Spleen (tissue), 11 donors: ENCODE measurements at regions not wholly inside any gene's neighbourhood (a gene's known extent, or its start where the extent isn't known, plus 50 kb on each side); places are given as distances from the start of the nearest gene placed in this dataset.
"Not testable (repeated sequence)": the region's sequence is repeated elsewhere in the genome, so short reads cannot be mapped to it uniquely, and the experiment has no call there.

Source experiments
- DNase-seq: peaks from one replicate; pipeline ENCODE4 v3.0.0-alpha.2; 2020
- H3K27ac ChIP-seq, 8 donors: fragments of 200-600 bp; sonication (generic) in 7 of 8; 1 replicate in 4 of 8; 2 replicates in 4 of 8; pipeline versions ENCODE4 v1.5.0 to v1.8.0; 2016 to 2021; ENCODE audit warnings: inconsistent platforms in 4 of 8, mild to moderate bottlenecking in 4 of 8, moderate library complexity in 1 of 8
- H3K27me3 ChIP-seq, 7 donors: fragments of 200-600 bp; sonication (generic) in 6 of 7; replicated peaks in 1 of 7; 1 replicate in 4 of 7; 2 replicates in 3 of 7; pipeline versions ENCODE4 v1.5.0 to v1.8.0; 2016 to 2021; ENCODE audit warnings: inconsistent platforms in 3 of 7, mild to moderate bottlenecking in 1 of 7
- H3K36me3 ChIP-seq, 6 donors: fragments of 200-600 bp; sonication (generic) in 5 of 6; 1 replicate in 4 of 6; 2 replicates in 2 of 6; pipeline versions ENCODE4 v1.5.0 to v1.8.0; 2016 to 2021; ENCODE audit warnings: inconsistent platforms in 2 of 6
- H3K4me1 ChIP-seq, 6 donors: fragments of 200-600 bp; sonication (generic) in 5 of 6; 1 replicate in 3 of 6; 2 replicates in 3 of 6; pipeline versions ENCODE4 v1.5.0 to v1.8.0; 2016 to 2021; ENCODE audit warnings: inconsistent platforms in 3 of 6
- H3K4me3 ChIP-seq, 8 donors: fragments of 200-600 bp; sonication (generic) in 7 of 8; 1 replicate in 4 of 8; 2 replicates in 4 of 8; pipeline versions ENCODE4 v1.5.0 to v1.8.0; 2016 to 2021; ENCODE audit warnings: inconsistent platforms in 4 of 8, mild to moderate bottlenecking in 4 of 8, moderate library complexity in 2 of 8
- H3K9me3 ChIP-seq, 8 donors: fragments of 200-600 bp; sonication (generic) in 7 of 8; 1 replicate in 4 of 8; 2 replicates in 4 of 8; pipeline versions ENCODE4 v1.5.0 to v1.8.0; 2016 to 2021; ENCODE audit warnings: inconsistent platforms in 4 of 8
- WGBS, 5 donors: extraction: QIAGEN DNeasy Blood & Tissue Kit in 3 of 5; methylation state at CpG; one replicate each; pipeline versions ENCODE4 v1.1.5 to v1.1.7; 2013 to 2018; 5-methylcytosine and 5-hydroxymethylcytosine counted together
- intact Hi-C: fragments of 100-400 bp; cut with DNase I; formaldehyde crosslinking; loops from one replicate; pipeline ENCODE4 v1.15.0; 2023; ENCODE audit warnings: low total_unique reads
- donor health status: healthy with polysubstance abuse.
- donor health status: DM: no; HTN: no; CAD: no; lungs with moderate emphysema.
- donor health status: DM: no; HTN: no; CAD: no.
- donor health status: Bipolar disorder and iron deficiency.
- donor health status: healthy.
- donor health status: DM: no; HTN: no; CAD: no.
- donor health status: DM: yes; HTN: yes; CAD: no.

DNA sequence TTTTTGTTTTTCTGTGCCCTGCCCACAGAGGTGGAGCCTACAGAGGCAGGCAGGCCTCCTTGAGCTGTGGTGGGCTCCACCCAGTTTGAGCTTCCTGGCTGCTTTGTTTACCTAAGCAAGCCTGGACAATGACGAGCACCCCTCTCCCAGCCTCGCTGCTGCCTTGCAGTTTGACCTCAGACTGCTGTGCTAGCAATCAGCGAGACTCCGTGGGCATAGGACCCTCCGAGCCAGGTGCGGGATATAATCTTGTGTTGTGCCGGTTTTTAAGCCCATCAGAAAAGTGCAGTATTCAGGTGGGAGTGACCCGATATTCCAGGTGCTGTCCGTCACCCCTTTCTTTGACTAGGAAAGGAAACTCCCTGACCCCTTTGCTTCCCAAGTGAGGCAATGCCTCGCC, 786.1 kb downstream of the OR4C45 start:
- H3K36me3 ChIP-seq, H3K4me3 ChIP-seq, H3K27ac ChIP-seq, intact Hi-C loops, H3K27me3 ChIP-seq, H3K4me1 ChIP-seq: not testable (repeated sequence)
- peak; percentile 2 for DNase-seq
- 72 to 90% (median 83%) methylated on average over 5 to 10 of the region's 10 CpGs for WGBS, 5 donors
- peaks cover 0 to 45% (median 27%) of the 10 kb centered on the region in 8 donors for H3K9me3 ChIP-seq
